Fibroblast of lung (primary cell): ENCODE measurements at regions not wholly inside any gene's neighbourhood (a gene's known extent, or its start where the extent isn't known, plus 50 kb on each side); places are given as distances from the start of the nearest gene placed in this dataset.

ENCODE experiments used
- EZH2 ChIP-seq: IDR thresholded peaks from 2 replicates; pipeline ENCODE4 v1.5.1; 2012; ENCODE audit warnings: low read length, control low read depth, mild to moderate bottlenecking; ENCODE audit errors: missing control alignments
- TF ChIP-seq, protein P1 (sequence below), 2 donors: IDR thresholded peaks in 1 of 2; conservative IDR thresholded peaks in 1 of 2; 1 replicate in 1 of 2; 2 replicates in 1 of 2; pipeline ENCODE4 v1.5.1; 2011 to 2012; ENCODE audit warnings: low read length in 2 of 2, control low read depth in 1 of 2, inconsistent platforms in 1 of 2, low read depth in 1 of 2, mild to moderate bottlenecking in 1 of 2

DNA sequence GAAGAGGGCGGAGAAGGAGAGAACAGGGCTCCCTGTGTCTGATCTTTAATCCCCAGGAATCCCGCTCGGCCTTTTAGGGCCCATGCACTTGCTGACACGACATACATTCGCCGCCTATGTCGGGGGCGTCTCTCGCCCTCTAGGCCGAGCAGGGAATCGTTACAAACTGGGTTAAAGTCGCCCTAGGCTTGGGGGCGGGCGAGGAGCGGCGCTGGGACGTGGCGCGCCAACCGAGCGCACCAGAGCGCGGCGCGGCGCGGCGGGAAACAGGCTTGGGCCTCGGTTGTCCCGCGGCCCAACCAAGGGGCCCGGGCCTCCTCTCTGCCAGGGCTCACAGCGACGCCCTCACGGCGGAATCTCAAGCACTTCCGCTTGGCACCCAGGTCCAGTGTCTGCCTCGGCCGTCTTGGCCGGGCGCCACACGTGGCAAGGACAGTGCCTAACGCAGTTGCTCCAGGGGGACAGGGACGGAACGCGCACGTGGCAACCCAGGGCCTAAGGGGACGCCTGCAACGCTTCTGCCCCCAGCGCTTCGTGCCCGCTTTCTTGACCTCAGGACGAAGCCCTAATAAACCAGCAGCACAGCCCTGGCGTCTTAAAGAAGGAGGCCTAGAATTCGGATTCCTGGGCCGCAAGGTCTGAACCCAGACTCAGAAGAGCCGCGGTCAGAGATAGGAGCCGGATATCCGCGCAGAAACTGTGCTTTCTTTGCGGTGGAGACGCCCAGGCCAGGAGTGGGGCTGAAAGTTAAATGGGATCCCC, 71.5 kb downstream of the NCR2 start:
- TF ChIP-seq, protein P1, sequence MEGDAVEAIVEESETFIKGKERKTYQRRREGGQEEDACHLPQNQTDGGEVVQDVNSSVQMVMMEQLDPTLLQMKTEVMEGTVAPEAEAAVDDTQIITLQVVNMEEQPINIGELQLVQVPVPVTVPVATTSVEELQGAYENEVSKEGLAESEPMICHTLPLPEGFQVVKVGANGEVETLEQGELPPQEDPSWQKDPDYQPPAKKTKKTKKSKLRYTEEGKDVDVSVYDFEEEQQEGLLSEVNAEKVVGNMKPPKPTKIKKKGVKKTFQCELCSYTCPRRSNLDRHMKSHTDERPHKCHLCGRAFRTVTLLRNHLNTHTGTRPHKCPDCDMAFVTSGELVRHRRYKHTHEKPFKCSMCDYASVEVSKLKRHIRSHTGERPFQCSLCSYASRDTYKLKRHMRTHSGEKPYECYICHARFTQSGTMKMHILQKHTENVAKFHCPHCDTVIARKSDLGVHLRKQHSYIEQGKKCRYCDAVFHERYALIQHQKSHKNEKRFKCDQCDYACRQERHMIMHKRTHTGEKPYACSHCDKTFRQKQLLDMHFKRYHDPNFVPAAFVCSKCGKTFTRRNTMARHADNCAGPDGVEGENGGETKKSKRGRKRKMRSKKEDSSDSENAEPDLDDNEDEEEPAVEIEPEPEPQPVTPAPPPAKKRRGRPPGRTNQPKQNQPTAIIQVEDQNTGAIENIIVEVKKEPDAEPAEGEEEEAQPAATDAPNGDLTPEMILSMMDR (conservative IDR thresholded peaks at IDR 0.05 in 1 of 2, IDR thresholded peaks at IDR 0.05 in 1 of 2; ENCODE audit: low read depth in 1 of 2, low read length in 2 of 2), result no peak
- no peak for TF ChIP-seq EZH2
